ENCODE measurements at regions not wholly inside any gene's neighbourhood (a gene's known extent, or its start where the extent isn't known, plus 50 kb on each side); places are given as distances from the start of the nearest gene placed in this dataset.

- DNase-seq (ENCODE audit: low read depth in 2 of 2), result no peak
- H3K4me3 ChIP-seq (replicated peaks in 1 of 2; ENCODE audit: low read depth in 2 of 2, low read length in 2 of 2), result no peak overlapping the region
- TF ChIP-seq CTCF (IDR thresholded peaks at IDR 0.05; ENCODE audit: low read depth, low read length), result no peak
These were observed 352.8 kb upstream of the LRP1B start for GRCh38 chr2:142483653-142484052.

- TF ChIP-seq CTCF (IDR thresholded peaks at IDR 0.05; ENCODE audit: low read depth, low read length), result no peak
- DNase-seq (ENCODE audit: low read depth in 2 of 2), result no peak
- H3K4me3 ChIP-seq (replicated peaks in 1 of 2; ENCODE audit: low read depth in 2 of 2, low read length in 2 of 2), result no peak overlapping the region
These were observed 347.4 kb upstream of the LRP1B start for GRCh38 chr2:142478206-142478605.

- no peak for DNase-seq (ENCODE audit: low read depth in 2 of 2)
- TF ChIP-seq CTCF (IDR thresholded peaks at IDR 0.05; ENCODE audit: low read depth, low read length), result no peak
- H3K4me3 ChIP-seq (replicated peaks in 1 of 2; ENCODE audit: low read depth in 2 of 2, low read length in 2 of 2), result no peak overlapping the region
These were observed 341.6 kb upstream of the LRP1B start for GRCh38 chr2:142472382-142472781.

GRCh38 chr2:142467321-142467720, 336.5 kb upstream of the LRP1B start:
- no peak overlapping the region for H3K4me3 ChIP-seq (replicated peaks in 1 of 2; ENCODE audit: low read depth in 2 of 2, low read length in 2 of 2)
- no peak for DNase-seq (ENCODE audit: low read depth in 2 of 2)
- TF ChIP-seq CTCF (IDR thresholded peaks at IDR 0.05; ENCODE audit: low read depth, low read length), result no peak

- DNase-seq (ENCODE audit: low read depth in 2 of 2), result no peak
- no peak overlapping the region for H3K4me3 ChIP-seq (replicated peaks in 1 of 2; ENCODE audit: low read depth in 2 of 2, low read length in 2 of 2)
- no peak for TF ChIP-seq CTCF (IDR thresholded peaks at IDR 0.05; ENCODE audit: low read depth, low read length)
These were observed 332.2 kb upstream of the LRP1B start for GRCh38 chr2:142463047-142463446.

- DNase-seq (ENCODE audit: low read depth in 2 of 2), result no peak
- TF ChIP-seq CTCF (IDR thresholded peaks at IDR 0.05; ENCODE audit: low read depth, low read length), result no peak
- H3K4me3 ChIP-seq (replicated peaks in 1 of 2; ENCODE audit: low read depth in 2 of 2, low read length in 2 of 2), result no peak overlapping the region
These were observed 331.5 kb upstream of the LRP1B start for GRCh38 chr2:142462306-142462705.

GRCh38 chr2:142445551-142446072, 314.8 kb upstream of the LRP1B start:
- H3K4me3 ChIP-seq (replicated peaks in 1 of 2; ENCODE audit: low read depth in 2 of 2, low read length in 2 of 2), result no peak overlapping the region
- TF ChIP-seq CTCF (IDR thresholded peaks at IDR 0.05; ENCODE audit: low read depth, low read length), result no peak
- no peak for DNase-seq (ENCODE audit: low read depth in 2 of 2)
